ENCODE measurements at regions not wholly inside any gene's neighbourhood (a gene's known extent, or its start where the extent isn't known, plus 50 kb on each side); places are given as distances from the start of the nearest gene placed in this dataset.
"Not testable (repeated sequence)": the region's sequence is repeated elsewhere in the genome, so short reads cannot be mapped to it uniquely, and the experiment has no call there.

GRCh38 chr1:143838598-143838929 is 133.2 kb downstream of the FAM72C start:
- not testable (repeated sequence) for DNase-seq

GRCh38 chr1:143837924-143838597 is 133.7 kb downstream of the FAM72C start:
- DNase-seq: not testable (repeated sequence)

GRCh38 chr1:143833376-143833775 is 138.4 kb downstream of the FAM72C start:
- DNase-seq: not testable (repeated sequence)

- not testable (repeated sequence) for DNase-seq
These were observed 139.4 kb downstream of the FAM72C start for GRCh38 chr1:143832379-143832716.

- not testable (repeated sequence) for DNase-seq
These were observed 140.1 kb downstream of the FAM72C start for GRCh38 chr1:143831479-143832378.

- DNase-seq: not testable (repeated sequence)
These were observed 145.6 kb downstream of the FAM72C start for GRCh38 chr1:143826162-143826561.

- DNase-seq: not testable (repeated sequence)
These were observed 147.5 kb downstream of the FAM72C start for GRCh38 chr1:143824266-143824665.

GRCh38 chr1:143820058-143820457 is 151.7 kb downstream of the FAM72C start:
- not testable (repeated sequence) for DNase-seq

GRCh38 chr1:143816369-143816768 is 155.4 kb downstream of the FAM72C start:
- DNase-seq: not testable (repeated sequence)

- DNase-seq: not testable (repeated sequence)
These were observed 166.4 kb downstream of the FAM72C start for GRCh38 chr1:143805374-143805773.

GRCh38 chr1:143804707-143805356 is 167.0 kb downstream of the FAM72C start:
- DNase-seq: not testable (repeated sequence)

GRCh38 chr1:143803927-143804411 is 167.8 kb downstream of the FAM72C start:
- DNase-seq: not testable (repeated sequence)

- not testable (repeated sequence) for DNase-seq
These were observed 168.7 kb downstream of the FAM72C start for GRCh38 chr1:143803095-143803494.

- not testable (repeated sequence) for DNase-seq
These were observed 172.1 kb downstream of the FAM72C start for GRCh38 chr1:143799568-143800187.

GRCh38 chr1:143796369-143796768 is 175.4 kb downstream of the FAM72C start:
- not testable (repeated sequence) for DNase-seq

- not testable (repeated sequence) for DNase-seq
These were observed 179.5 kb downstream of the FAM72C start for GRCh38 chr1:143792047-143792937.

GRCh38 chr1:143786381-143786780 is 185.4 kb downstream of the FAM72C start:
- DNase-seq: not testable (repeated sequence)

- not testable (repeated sequence) for DNase-seq
These were observed 185.9 kb downstream of the FAM72C start for GRCh38 chr1:143785883-143786282.

GRCh38 chr1:143784239-143784882 is 187.4 kb downstream of the FAM72C start:
- not testable (repeated sequence) for DNase-seq

GRCh38 chr1:143778178-143778577 is 193.6 kb downstream of the FAM72C start:
- DNase-seq: not testable (repeated sequence)

- not testable (repeated sequence) for DNase-seq
These were observed 207.0 kb downstream of the FAM72C start for GRCh38 chr1:143764831-143765230.

All from NCI-H1436 (cell line).